Loucy (cell line): ENCODE measurements at regions not wholly inside any gene's neighbourhood (a gene's known extent, or its start where the extent isn't known, plus 50 kb on each side); places are given as distances from the start of the nearest gene placed in this dataset.

Experiments
- H2AFZ ChIP-seq: fragments of 200-600 bp; sonication (generic); 2 replicates; pipeline ENCODE4 v1.6.0; 2016; ENCODE audit warnings: antibody characterized with exemption, mild to moderate bottlenecking, low read length, moderate library complexity
- H3F3A ChIP-seq: fragments of 200-600 bp; 2 replicates; pipeline ENCODE4 v1.6.0; 2016; ENCODE audit warnings: antibody characterized with exemption, low read depth, mild to moderate bottlenecking
- H3K27me3 ChIP-seq: fragments of 200-600 bp; sonication (generic); 2 replicates; pipeline ENCODE4 v1.6.1; 2014; ENCODE audit warnings: low read length, mild to moderate bottlenecking; ENCODE audit not compliant: insufficient read depth, poor library complexity, severe bottlenecking
- H3K36me3 ChIP-seq: fragments of 200-600 bp; sonication (generic); 2 replicates; pipeline ENCODE4 v1.6.1; 2016; ENCODE audit warnings: low read length; ENCODE audit not compliant: insufficient read depth
- H3K4me1 ChIP-seq: fragments of 200-600 bp; sonication (generic); 2 replicates; pipeline ENCODE4 v1.5.1; 2014; ENCODE audit warnings: low read length, mild to moderate bottlenecking; ENCODE audit not compliant: insufficient read depth, poor library complexity, severe bottlenecking
- H3K4me2 ChIP-seq: fragments of 200-600 bp; sonication (generic); 2 replicates; pipeline ENCODE4 v1.6.0; 2014; ENCODE audit warnings: antibody characterized with exemption, low read length, low read depth, mild to moderate bottlenecking; ENCODE audit not compliant: poor library complexity, severe bottlenecking
- H3K4me3 ChIP-seq: fragments of 200-600 bp; sonication (generic); 2 replicates; pipeline ENCODE4 v1.5.1; 2014; ENCODE audit warnings: low read length, mild to moderate bottlenecking, mixed read lengths; ENCODE audit not compliant: poor library complexity, severe bottlenecking
- H3K79me2 ChIP-seq: fragments of 200-600 bp; sonication (generic); 2 replicates; pipeline ENCODE4 v1.6.1; 2014; ENCODE audit warnings: low read length; ENCODE audit not compliant: insufficient read depth
- H3K9ac ChIP-seq: fragments of 200-600 bp; sonication (generic); 2 replicates; pipeline ENCODE4 v1.6.0; 2014; ENCODE audit warnings: mild to moderate bottlenecking, low read depth, low read length, moderate library complexity; ENCODE audit not compliant: poor library complexity, severe bottlenecking
- H3K9me2 ChIP-seq: fragments of 200-600 bp; sonication (generic); replicated peaks from 2 replicates; pipeline ENCODE4 v1.6.1; 2016; ENCODE audit warnings: low read depth, low read length, mixed read lengths
- H3K9me3 ChIP-seq: fragments of 200-600 bp; sonication (generic); 2 replicates; pipeline ENCODE4 v1.6.1; 2014; ENCODE audit warnings: mild to moderate bottlenecking, antibody characterized with exemption, low read length, low read depth; ENCODE audit not compliant: insufficient read depth
- H4K20me1 ChIP-seq: fragments of 200-600 bp; sonication (generic); 2 replicates; pipeline ENCODE4 v1.6.0; 2014; ENCODE audit warnings: antibody characterized with exemption, low read length, mild to moderate bottlenecking; ENCODE audit not compliant: insufficient read depth, poor library complexity, severe bottlenecking
- EZH2phosphoT487 ChIP-seq: fragments of 200-600 bp; IDR thresholded peaks from 2 replicates; pipeline ENCODE4 v1.6.1; 2018; ENCODE audit warnings: antibody characterized with exemption, mild to moderate bottlenecking, moderate library complexity, borderline replicate concordance
- TF ChIP-seq, protein P1 (sequence below): fragments of 200-600 bp; sonication (generic); conservative IDR thresholded peaks from 2 replicates; pipeline ENCODE4 v1.5.1; 2014; ENCODE audit warnings: mild to moderate bottlenecking, antibody characterized with exemption, low read length

DNA sequence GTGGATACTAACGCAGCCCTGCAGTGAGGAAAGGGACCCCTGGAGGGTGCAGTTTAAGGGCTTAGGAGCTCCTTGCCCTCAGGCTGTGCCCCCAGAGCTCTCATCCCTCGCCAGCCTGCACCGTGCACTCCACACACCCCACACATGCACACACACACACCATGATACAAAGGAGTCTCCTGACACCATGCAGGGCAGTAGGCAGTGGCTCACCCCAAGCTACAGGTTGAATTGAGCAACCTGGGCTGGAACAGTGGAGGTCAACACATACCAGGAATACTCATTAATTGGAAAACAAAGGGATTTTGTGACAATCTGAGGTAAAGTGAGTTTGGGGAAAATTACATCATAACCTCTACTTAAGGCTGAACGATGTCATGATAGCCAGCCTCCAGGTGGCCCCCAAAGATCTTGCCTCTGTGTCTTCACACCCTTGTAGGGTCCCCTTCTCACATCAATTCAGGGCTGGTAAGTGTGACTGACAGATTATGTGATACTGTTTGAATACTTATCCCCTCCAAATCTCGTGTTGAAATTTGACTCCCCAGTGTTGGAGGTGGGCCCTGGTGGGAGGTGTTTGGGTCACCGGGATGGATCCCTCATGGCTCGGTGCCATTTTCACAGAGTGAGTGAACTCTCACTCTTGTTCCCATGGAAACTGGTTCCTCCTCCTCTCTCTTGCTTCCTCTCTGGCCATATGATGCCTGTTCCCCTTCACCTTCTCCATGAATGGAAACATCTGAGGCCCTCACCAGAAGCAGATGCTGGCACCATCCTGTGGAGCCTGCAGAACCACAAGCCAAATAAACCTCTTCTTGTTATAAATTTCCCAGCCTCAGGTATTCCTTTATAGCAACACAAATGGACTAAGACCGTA, 111.0 kb upstream of the RAB4A start:
- no peaks in the 10 kb centered on the region for H3K27me3 ChIP-seq
- no peaks in the 10 kb centered on the region for H3K36me3 ChIP-seq
- no peaks in the 10 kb centered on the region for H3K9me2 ChIP-seq
- H3K9ac ChIP-seq = no peak overlapping the region
- H3F3A ChIP-seq = no peaks in the 10 kb centered on the region
- no peaks in the 10 kb centered on the region for H3K79me2 ChIP-seq
- H4K20me1 ChIP-seq = no peaks in the 10 kb centered on the region
- no peak overlapping the region for H3K4me3 ChIP-seq
- no peak overlapping the region for H2AFZ ChIP-seq
- H3K4me2 ChIP-seq = no peak overlapping the region
- peaks cover 22% of the 10 kb centered on the region for H3K4me1 ChIP-seq
- TF ChIP-seq EZH2phosphoT487 = no peak
- TF ChIP-seq, protein P1, sequence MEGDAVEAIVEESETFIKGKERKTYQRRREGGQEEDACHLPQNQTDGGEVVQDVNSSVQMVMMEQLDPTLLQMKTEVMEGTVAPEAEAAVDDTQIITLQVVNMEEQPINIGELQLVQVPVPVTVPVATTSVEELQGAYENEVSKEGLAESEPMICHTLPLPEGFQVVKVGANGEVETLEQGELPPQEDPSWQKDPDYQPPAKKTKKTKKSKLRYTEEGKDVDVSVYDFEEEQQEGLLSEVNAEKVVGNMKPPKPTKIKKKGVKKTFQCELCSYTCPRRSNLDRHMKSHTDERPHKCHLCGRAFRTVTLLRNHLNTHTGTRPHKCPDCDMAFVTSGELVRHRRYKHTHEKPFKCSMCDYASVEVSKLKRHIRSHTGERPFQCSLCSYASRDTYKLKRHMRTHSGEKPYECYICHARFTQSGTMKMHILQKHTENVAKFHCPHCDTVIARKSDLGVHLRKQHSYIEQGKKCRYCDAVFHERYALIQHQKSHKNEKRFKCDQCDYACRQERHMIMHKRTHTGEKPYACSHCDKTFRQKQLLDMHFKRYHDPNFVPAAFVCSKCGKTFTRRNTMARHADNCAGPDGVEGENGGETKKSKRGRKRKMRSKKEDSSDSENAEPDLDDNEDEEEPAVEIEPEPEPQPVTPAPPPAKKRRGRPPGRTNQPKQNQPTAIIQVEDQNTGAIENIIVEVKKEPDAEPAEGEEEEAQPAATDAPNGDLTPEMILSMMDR = no peak
- no peaks in the 10 kb centered on the region for H3K9me3 ChIP-seq

DNA sequence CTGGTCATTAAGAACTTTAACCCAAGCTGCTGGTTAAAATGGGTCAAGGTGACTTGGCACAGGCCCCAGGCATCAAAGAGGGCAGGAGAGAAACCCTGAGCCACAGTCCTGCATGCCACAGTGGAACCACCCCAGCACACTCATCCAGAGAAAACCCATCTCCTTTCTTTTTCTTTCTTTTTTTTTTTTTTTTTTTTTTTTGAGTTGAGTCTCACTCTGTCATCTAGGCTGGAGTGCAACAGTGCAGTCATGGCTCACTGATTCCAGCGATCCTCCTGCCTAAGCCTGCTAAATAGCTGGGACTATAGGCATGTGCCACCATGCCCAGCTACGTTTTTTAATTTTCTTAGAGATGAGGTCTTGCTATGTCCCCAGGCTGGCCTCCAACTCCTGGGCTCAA, 109.2 kb upstream of the RAB4A start:
- no peaks in the 10 kb centered on the region for H4K20me1 ChIP-seq
- H3K27me3 ChIP-seq = no peaks in the 10 kb centered on the region
- H3K9me2 ChIP-seq = no peaks in the 10 kb centered on the region
- no peak overlapping the region for H3K4me3 ChIP-seq
- no peaks in the 10 kb centered on the region for H3K9me3 ChIP-seq
- no peak overlapping the region for H3K9ac ChIP-seq
- H3K36me3 ChIP-seq = no peaks in the 10 kb centered on the region
- no peaks in the 10 kb centered on the region for H3F3A ChIP-seq
- no peak overlapping the region for H3K4me2 ChIP-seq
- TF ChIP-seq, protein P1 = no peak
- TF ChIP-seq EZH2phosphoT487 = no peak
- no peak overlapping the region for H2AFZ ChIP-seq
- H3K4me1 ChIP-seq = peaks cover 3% of the 10 kb centered on the region
- no peaks in the 10 kb centered on the region for H3K79me2 ChIP-seq

DNA sequence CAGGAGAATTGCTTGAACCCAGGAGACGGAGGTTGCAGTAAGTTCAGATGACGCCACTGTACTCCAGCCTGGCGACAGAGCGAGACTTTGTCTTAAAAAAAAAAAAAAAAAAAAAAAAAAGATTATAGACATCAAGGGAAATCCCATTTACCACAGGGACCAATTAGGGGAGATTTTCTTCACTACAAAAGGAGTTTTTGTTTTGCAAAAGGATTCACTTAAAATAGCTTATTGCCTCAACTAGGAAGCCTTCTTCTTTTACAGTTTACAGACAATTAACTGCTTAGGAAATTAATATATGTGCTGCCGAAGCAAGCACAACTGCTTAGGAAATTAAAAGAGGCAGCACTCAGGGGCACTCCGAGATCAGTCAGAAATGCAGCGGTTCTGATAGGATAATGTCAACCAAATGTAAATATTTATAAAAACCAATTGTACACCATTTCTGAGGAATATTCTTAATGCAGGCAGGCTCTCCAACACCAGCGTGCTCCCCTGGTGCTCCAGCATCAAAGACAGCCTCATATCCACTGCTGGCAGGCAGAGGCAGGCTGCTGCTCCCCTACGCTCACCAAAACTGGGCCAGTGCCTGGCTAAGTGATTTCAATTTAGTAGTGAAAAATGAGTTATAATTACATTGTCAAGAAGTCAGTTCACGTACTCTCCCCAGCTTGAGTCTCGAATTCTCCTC, 107.9 kb upstream of the RAB4A start:
- Histone ChIP-seq H3K9me2 (no peaks in the 10 kb centered on the region), H3K27me3 (no peaks in the 10 kb centered on the region), H3K4me2 (no peak overlapping the region), H2AFZ (no peak overlapping the region), H3K4me1 (peaks cover 3% of the 10 kb centered on the region), H3K4me3 (no peak overlapping the region), H4K20me1 (no peaks in the 10 kb centered on the region), H3K36me3 (no peaks in the 10 kb centered on the region), H3K9ac (no peak overlapping the region), H3K79me2 (no peaks in the 10 kb centered on the region), H3K9me3 (no peaks in the 10 kb centered on the region), H3F3A (no peaks in the 10 kb centered on the region)
- TF ChIP-seq, protein P1 = no peak
- no peak for TF ChIP-seq EZH2phosphoT487
